GM19025 (cell line): ENCODE measurements at regions not wholly inside any gene's neighbourhood (a gene's known extent, or its start where the extent isn't known, plus 50 kb on each side); places are given as distances from the start of the nearest gene placed in this dataset.

Source experiments
- ATAC-seq: cut with Tn5 transposase; IDR thresholded peaks from one replicate; pipeline ENCODE4 v1.9.1; 2021; ENCODE audit warnings: mild to moderate bottlenecking, low read depth, moderate library complexity; ENCODE audit not compliant: unreplicated experiment

- ATAC-seq, result no peak
Measured at GRCh38 chr15:46296797-46297196, 662.0 kb downstream of the SQOR start.

- ATAC-seq, result peak; percentile 53
Measured at GRCh38 chr15:46297766-46298165, 662.9 kb downstream of the SQOR start.

GRCh38 chr15:46300716-46301115, 665.9 kb downstream of the SQOR start:
- ATAC-seq, result no peak

- ATAC-seq, result no peak
Measured at GRCh38 chr15:46301291-46301690, 666.5 kb downstream of the SQOR start.

- ATAC-seq, result no peak
Measured at GRCh38 chr15:46301826-46302225, 667.0 kb downstream of the SQOR start.

GRCh38 chr15:46304321-46304720, 669.5 kb downstream of the SQOR start:
- no peak for ATAC-seq

- ATAC-seq, result no peak
Measured at GRCh38 chr15:46307746-46308145, 672.9 kb downstream of the SQOR start.

GRCh38 chr15:46309914-46310313, 675.1 kb downstream of the SQOR start:
- ATAC-seq, result no peak

GRCh38 chr15:46312133-46312740, 677.4 kb downstream of the SQOR start:
- ATAC-seq, result peak; percentile 96

GRCh38 chr15:46315434-46315833, 680.6 kb downstream of the SQOR start:
- ATAC-seq, result no peak

GRCh38 chr15:46316024-46316423, 681.2 kb downstream of the SQOR start:
- ATAC-seq, result no peak

- ATAC-seq, result no peak
Measured at GRCh38 chr15:46317029-46317428, 682.2 kb downstream of the SQOR start.

- no peak for ATAC-seq
Measured at GRCh38 chr15:46322753-46323152, 687.9 kb downstream of the SQOR start.

GRCh38 chr15:46326173-46326572, 691.3 kb downstream of the SQOR start:
- ATAC-seq, result no peak

- no peak for ATAC-seq
Measured at GRCh38 chr15:46328821-46329220, 694.0 kb downstream of the SQOR start.

- no peak for ATAC-seq
Measured at GRCh38 chr15:46329876-46330275, 695.0 kb downstream of the SQOR start.

GRCh38 chr15:46331546-46331945, 696.7 kb downstream of the SQOR start:
- no peak for ATAC-seq

GRCh38 chr15:46343196-46343935, 708.5 kb downstream of the SQOR start:
- no peak for ATAC-seq

GRCh38 chr15:46344115-46344724, 709.4 kb downstream of the SQOR start:
- ATAC-seq, result no peak

GRCh38 chr15:46344915-46345314, 710.1 kb downstream of the SQOR start:
- no peak for ATAC-seq

- ATAC-seq, result no peak
Measured at GRCh38 chr15:46354443-46354842, 719.6 kb downstream of the SQOR start.

GRCh38 chr15:46365572-46365971, 730.7 kb downstream of the SQOR start:
- no peak for ATAC-seq
